Astrocyte of the spinal cord (primary cell): ENCODE measurements at regions not wholly inside any gene's neighbourhood (a gene's known extent, or its start where the extent isn't known, plus 50 kb on each side); places are given as distances from the start of the nearest gene placed in this dataset.

Experiments used
- DNase-seq: peaks from one replicate; pipeline ENCODE4 v3.0.0; 2011; ENCODE audit warnings: low read depth, low spot score
- H3K4me3 ChIP-seq: 2 replicates; pipeline ENCODE4 v1.5.1; 2011; ENCODE audit warnings: low read depth, mild to moderate bottlenecking, low read length, moderate library complexity
- CTCF ChIP-seq: IDR thresholded peaks from 2 replicates; pipeline ENCODE4 v1.5.1; 2012; ENCODE audit warnings: low read depth, mild to moderate bottlenecking, low read length, inconsistent platforms
- in situ Hi-C: cut with HindIII; loops from 2 replicates; pipeline ENCODE4 v1.10.0; 2017; ENCODE audit warnings: low sequenced_read_pairs

GRCh38 chrX:5829469-5829868 is 399.2 kb downstream of the NLGN4X start:
- H3K4me3 ChIP-seq = no peak overlapping the region
- no peak for TF ChIP-seq CTCF
- no peak for DNase-seq
- in situ Hi-C loops = no loop called here

- no peak for DNase-seq
- no peak for TF ChIP-seq CTCF
- H3K4me3 ChIP-seq = no peak overlapping the region
- in situ Hi-C loops = no loop called here
These were observed 399.6 kb downstream of the NLGN4X start for GRCh38 chrX:5829060-5829459.

DNA sequence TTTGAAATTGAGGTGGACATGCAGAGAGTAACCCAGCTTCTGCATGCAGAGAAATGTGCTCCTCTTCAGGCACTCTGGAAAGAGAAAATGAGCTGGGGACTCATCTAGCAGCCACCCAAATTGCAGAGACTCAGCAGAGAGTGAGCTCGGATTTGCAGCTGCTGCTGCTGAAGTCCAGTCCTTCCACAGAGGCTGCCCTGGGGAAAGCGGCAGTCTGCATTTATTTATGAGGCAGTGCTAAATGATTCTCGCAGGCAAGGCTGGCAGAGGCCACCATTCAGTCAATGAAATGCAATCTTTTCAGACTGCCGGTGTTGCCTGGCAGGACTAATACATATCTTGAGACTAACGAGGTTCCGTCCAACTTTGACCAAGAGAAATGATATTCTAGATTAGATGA is 404.8 kb downstream of the NLGN4X start:
- TF ChIP-seq CTCF = no peak
- DNase-seq = no peak
- H3K4me3 ChIP-seq = no peak overlapping the region
- in situ Hi-C loops = no loop called here

DNA sequence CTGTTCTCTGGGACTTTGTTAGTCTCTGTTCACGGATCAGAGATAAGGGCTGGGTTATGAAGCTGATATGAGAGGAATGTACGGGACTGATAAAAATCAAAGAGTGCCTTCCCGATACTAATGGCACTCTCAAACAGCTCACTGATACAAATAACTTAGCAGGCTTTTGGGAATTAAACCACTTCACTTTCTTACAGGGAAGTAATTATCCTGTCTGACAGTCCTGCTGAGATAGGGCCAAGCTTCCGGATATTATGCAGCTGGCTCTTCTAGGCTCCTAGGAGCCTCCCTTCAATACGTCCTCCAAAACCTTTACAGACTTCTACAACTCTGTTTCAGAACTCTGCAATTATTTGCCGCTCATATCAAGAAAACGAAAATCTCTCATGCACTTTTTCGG is 418.0 kb downstream of the NLGN4X start:
- DNase-seq = no peak
- no peak overlapping the region for H3K4me3 ChIP-seq
- TF ChIP-seq CTCF = no peak
- in situ Hi-C loops = no loop called here

DNA sequence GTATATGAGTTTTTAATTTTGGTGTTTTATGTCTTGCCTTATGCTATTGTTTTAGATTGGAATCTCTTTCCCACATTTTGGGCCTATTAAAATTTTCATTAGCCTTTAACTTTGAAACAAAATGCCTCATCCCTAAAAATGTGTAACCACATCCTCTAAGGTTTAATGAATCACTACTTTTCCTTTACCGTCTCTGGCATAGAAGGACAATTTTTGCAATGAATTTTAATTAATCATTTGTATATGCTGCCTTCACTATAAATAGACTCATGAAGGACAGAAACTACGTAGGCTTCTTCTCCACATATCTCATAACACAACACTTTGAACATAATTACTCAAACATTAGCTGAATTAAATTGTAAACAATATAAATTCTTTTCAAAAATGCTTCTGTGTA is 421.5 kb downstream of the NLGN4X start:
- no peak overlapping the region for H3K4me3 ChIP-seq
- TF ChIP-seq CTCF = no peak
- no peak for DNase-seq
- in situ Hi-C loops = no loop called here

GRCh38 chrX:5802391-5802790 is 426.3 kb downstream of the NLGN4X start:
- DNase-seq = no peak
- no peak overlapping the region for H3K4me3 ChIP-seq
- in situ Hi-C loops = no loop called here
- no peak for TF ChIP-seq CTCF

GRCh38 chrX:5791721-5792120 is 436.9 kb downstream of the NLGN4X start:
- no peak for DNase-seq

More at GRCh38 chrX:5791721-5792120, 436.9 kb downstream of the NLGN4X start:
- no peak for TF ChIP-seq CTCF
- in situ Hi-C loops = no loop called here
- H3K4me3 ChIP-seq = no peak overlapping the region
